ENCODE measurements at regions not wholly inside any gene's neighbourhood (a gene's known extent, or its start where the extent isn't known, plus 50 kb on each side); places are given as distances from the start of the nearest gene placed in this dataset.

DNA sequence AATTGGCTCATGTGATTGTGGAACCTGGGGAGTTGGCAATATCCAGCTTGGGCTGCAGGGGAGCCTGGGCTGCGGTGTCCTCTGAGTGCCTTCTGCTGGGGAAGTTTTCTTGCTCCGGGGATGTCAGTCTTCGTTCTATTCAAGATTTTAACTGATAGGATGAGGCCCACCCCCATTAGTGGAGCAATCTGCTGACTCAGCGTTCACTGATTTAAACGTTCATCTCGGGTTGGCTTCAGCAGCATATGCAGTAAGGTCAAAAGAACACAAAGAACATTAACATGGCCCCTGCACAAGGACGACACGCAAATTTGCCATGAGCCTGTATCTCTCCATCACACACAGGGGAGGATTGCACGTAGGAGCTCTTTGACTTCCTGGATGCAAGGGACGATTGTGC is 360.6 kb upstream of the ADARB2 start:
- Histone ChIP-seq H2BK120ac (ENCODE audit: low read depth, low read length) (no peak overlapping the region), H4K91ac (ENCODE audit: insufficient read depth, low read depth, low read length) (no peak overlapping the region), H3K27ac (ENCODE audit: insufficient read depth, low read length) (no peak overlapping the region), H3K9me3 (ENCODE audit: control insufficient read depth, insufficient read depth, low read length) (peaks cover 32% of the 10 kb centered on the region), H3K4ac (ENCODE audit: low read depth, low read length) (no peak overlapping the region), H3K27me3 (ENCODE audit: control insufficient read depth, insufficient read depth, low read length) (no peaks in the 10 kb centered on the region), H3K23ac (ENCODE audit: low read depth, low read length) (no peak overlapping the region), H3K4me2 (ENCODE audit: low read depth, low read length) (no peak overlapping the region), H2AK9ac (replicated peaks; ENCODE audit: low read depth, low read length, poor library complexity) (no peak overlapping the region), H4K8ac (ENCODE audit: low read depth in 2 of 2, low read length in 2 of 2) (no peak overlapping the region), H3K36me3 (ENCODE audit: control insufficient read depth, insufficient read depth, low read length) (no peaks in the 10 kb centered on the region), H3K18ac (ENCODE audit: low read depth, low read length) (no peak overlapping the region), H3K56ac (ENCODE audit: extremely low read depth, insufficient read depth, low read length) (no peak overlapping the region), H2AFZ (replicated peaks; ENCODE audit: low read length, poor library complexity) (no peak overlapping the region), H3K9me1 (ENCODE audit: insufficient read depth, low read length) (no peaks in the 10 kb centered on the region), H4K20me1 (ENCODE audit: insufficient read depth, low read length) (no peaks in the 10 kb centered on the region), H3K4me3 (ENCODE audit: insufficient read depth, low read depth, low read length) (no peak overlapping the region), H3K79me1 (ENCODE audit: low read depth in 1 of 2, low read length in 2 of 2) (no peaks in the 10 kb centered on the region), H3K4me1 (ENCODE audit: control insufficient read depth, insufficient read depth, low read length) (no peaks in the 10 kb centered on the region), H3K9ac (ENCODE audit: low read depth, low read length) (no peak overlapping the region), H3K14ac (replicated peaks; ENCODE audit: low read depth, low read length) (no peak overlapping the region), H2BK15ac (ENCODE audit: low read depth, low read length) (no peak overlapping the region), H2AK5ac (ENCODE audit: low read depth, low read length) (no peak overlapping the region), H4K5ac (ENCODE audit: low read depth, low read length) (no peak overlapping the region), H2BK5ac (ENCODE audit: low read depth, low read length, poor library complexity, severe bottlenecking) (no peak overlapping the region), H2BK20ac (ENCODE audit: low read depth, low read length) (no peak overlapping the region)
- peak; percentile 98 for TF ChIP-seq MAFK (IDR thresholded peaks at IDR 0.05; ENCODE audit: low read depth, low read length)
- TF ChIP-seq, protein P1, sequence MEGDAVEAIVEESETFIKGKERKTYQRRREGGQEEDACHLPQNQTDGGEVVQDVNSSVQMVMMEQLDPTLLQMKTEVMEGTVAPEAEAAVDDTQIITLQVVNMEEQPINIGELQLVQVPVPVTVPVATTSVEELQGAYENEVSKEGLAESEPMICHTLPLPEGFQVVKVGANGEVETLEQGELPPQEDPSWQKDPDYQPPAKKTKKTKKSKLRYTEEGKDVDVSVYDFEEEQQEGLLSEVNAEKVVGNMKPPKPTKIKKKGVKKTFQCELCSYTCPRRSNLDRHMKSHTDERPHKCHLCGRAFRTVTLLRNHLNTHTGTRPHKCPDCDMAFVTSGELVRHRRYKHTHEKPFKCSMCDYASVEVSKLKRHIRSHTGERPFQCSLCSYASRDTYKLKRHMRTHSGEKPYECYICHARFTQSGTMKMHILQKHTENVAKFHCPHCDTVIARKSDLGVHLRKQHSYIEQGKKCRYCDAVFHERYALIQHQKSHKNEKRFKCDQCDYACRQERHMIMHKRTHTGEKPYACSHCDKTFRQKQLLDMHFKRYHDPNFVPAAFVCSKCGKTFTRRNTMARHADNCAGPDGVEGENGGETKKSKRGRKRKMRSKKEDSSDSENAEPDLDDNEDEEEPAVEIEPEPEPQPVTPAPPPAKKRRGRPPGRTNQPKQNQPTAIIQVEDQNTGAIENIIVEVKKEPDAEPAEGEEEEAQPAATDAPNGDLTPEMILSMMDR (conservative IDR thresholded peaks at IDR 0.05; ENCODE audit: low read depth, low read length) = no peak
- intact Hi-C loops (cut with micrococcal nuclease) = no loop called here
- DNase-seq (no peak), ATAC-seq (ENCODE audit: low read depth) (no peak)
- ChIA-PET CTCF (no interaction called here), POLR2A (ENCODE audit: unreplicated experiment) (no interaction called here)
- BruUV-seq (replicated peaks) = no TSS peak
- in situ Hi-C loops (cut with MboI; ENCODE audit: low sequenced_read_pairs) = no loop called here
- 53% methylated on average over 2 of the region's 10 CpGs; no CpG with 5 or more reads in 1 of the 2 experiments for WGBS, 2 experiments (ENCODE audit: extremely low coverage in 2 of 2, insufficient read length in 1 of 2)
- dilution Hi-C loops (cut with HindIII; ENCODE audit: low sequenced_read_pairs, unreplicated experiment) = no loop called here
